ENCODE measurements at regions not wholly inside any gene's neighbourhood (a gene's known extent, or its start where the extent isn't known, plus 50 kb on each side); places are given as distances from the start of the nearest gene placed in this dataset.

DNA sequence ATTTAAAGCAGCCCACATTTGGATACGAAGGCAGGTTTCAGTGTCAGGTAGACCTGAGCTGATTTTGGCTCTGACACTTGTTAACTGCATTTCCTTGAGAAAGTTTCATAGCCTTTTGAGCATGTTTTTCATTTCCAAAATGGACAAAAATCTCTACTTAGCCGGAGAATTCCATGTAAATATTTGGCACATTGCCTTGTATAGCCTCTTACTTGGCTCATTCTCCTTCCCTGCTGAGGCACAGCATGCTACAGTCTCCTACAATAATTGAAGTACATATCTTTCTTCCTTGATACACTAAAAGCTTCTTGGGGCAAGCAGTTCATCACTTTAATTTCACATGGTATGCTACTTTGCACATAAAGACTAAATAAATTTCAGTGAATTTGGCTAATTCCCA, 772.2 kb upstream of the CHAC2 start:
- no peaks in the 10 kb centered on the region for H3K36me3 Mint-ChIP-seq (ENCODE audit: insufficient read depth, unreplicated experiment)
- H3K27me3 Mint-ChIP-seq (ENCODE audit: insufficient read depth, unreplicated experiment): no peaks in the 10 kb centered on the region
- ChIA-PET POLR2A (interaction anchor here (0.5 to 0.8 kb wide), 2 partner anchors 19 to 1575 kb away, joined by 3 read pairs; no protein-coding TSS in a partner anchor), CTCF (interaction anchor here (0.6 kb wide), 1 partner anchor 66 kb away, joined by 3 read pairs; no protein-coding TSS in a partner anchor)
- peaks cover 16% of the 10 kb centered on the region for H3K9me3 Mint-ChIP-seq (ENCODE audit: unreplicated experiment)
- BruUV-seq (replicated peaks): no TSS peak
- no peak for DNase-seq (ENCODE audit: unreplicated experiment)
- no peak overlapping the region for H3K4me3 Mint-ChIP-seq (ENCODE audit: unreplicated experiment)
- intact Hi-C loops (cut with micrococcal nuclease): no loop called here
- no peak overlapping the region for H3K27ac Mint-ChIP-seq (ENCODE audit: low read depth, unreplicated experiment)
- TF ChIP-seq, protein P1, sequence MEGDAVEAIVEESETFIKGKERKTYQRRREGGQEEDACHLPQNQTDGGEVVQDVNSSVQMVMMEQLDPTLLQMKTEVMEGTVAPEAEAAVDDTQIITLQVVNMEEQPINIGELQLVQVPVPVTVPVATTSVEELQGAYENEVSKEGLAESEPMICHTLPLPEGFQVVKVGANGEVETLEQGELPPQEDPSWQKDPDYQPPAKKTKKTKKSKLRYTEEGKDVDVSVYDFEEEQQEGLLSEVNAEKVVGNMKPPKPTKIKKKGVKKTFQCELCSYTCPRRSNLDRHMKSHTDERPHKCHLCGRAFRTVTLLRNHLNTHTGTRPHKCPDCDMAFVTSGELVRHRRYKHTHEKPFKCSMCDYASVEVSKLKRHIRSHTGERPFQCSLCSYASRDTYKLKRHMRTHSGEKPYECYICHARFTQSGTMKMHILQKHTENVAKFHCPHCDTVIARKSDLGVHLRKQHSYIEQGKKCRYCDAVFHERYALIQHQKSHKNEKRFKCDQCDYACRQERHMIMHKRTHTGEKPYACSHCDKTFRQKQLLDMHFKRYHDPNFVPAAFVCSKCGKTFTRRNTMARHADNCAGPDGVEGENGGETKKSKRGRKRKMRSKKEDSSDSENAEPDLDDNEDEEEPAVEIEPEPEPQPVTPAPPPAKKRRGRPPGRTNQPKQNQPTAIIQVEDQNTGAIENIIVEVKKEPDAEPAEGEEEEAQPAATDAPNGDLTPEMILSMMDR (IDR thresholded peaks at IDR 0.05; ENCODE audit: unreplicated experiment): no peak
- H3K4me1 Mint-ChIP-seq (ENCODE audit: insufficient read depth, unreplicated experiment): peaks cover 6% of the 10 kb centered on the region

DNA sequence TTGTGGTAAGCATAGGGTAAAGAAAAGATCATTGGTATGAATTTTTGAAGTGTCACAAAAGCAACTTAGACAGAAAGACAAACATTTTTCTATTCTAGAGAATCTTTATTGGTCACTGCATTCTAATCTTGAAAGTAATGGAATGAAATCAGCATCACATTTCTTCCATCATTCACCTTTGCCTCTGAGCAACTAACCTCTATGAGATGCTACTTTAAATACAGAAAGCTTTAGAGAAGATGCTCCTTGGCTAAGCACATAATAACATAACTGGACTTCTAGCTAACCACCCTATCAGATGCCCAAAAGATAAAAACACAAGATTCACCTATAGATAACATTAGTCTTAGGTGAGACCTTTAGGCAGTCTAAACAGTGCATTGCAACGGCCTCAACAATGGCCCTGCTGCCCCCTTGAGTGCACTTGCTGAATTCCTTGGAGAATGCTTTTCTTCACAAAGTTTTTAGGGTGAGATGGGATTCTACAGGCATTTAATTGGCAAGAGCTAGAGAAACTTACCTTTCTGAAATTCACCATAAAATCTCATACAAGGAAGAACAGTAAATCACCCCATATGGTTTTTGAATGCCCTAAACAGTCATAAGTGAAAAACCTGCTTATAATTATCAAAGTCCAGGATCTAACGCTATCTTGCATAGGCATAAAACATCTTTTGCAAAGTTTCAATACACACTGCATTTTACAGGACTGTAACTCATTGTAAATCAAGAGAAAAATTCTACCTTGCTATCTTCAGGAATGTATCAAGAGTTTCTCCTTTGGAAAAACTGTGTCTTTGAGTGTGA, 791.3 kb upstream of the CHAC2 start:
- Mint-ChIP-seq H3K9me3 (ENCODE audit: unreplicated experiment) (no peaks in the 10 kb centered on the region), H3K36me3 (ENCODE audit: insufficient read depth, unreplicated experiment) (no peaks in the 10 kb centered on the region), H3K27me3 (ENCODE audit: insufficient read depth, unreplicated experiment) (no peaks in the 10 kb centered on the region), H3K4me1 (ENCODE audit: insufficient read depth, unreplicated experiment) (no peaks in the 10 kb centered on the region), H3K27ac (ENCODE audit: low read depth, unreplicated experiment) (no peak overlapping the region), H3K4me3 (ENCODE audit: unreplicated experiment) (no peak overlapping the region)
- TF ChIP-seq, protein P1 (IDR thresholded peaks at IDR 0.05; ENCODE audit: unreplicated experiment): peak; percentile 70
- intact Hi-C loops (cut with micrococcal nuclease): loop anchor here (1.0 kb wide), 3 partner anchors 166 to 560 kb away; no protein-coding TSS in a partner anchor
- ChIA-PET CTCF (interaction anchor here (0.6 to 3.1 kb wide), 15 partner anchors 11 to 695 kb away, joined by 3 to 13 read pairs (median 4); no protein-coding TSS in a partner anchor), POLR2A (interaction anchor here (0.6 to 0.8 kb wide), 2 partner anchors 19 to 1543 kb away, joined by 3 read pairs; no protein-coding TSS in a partner anchor)
- peak; percentile 63 for DNase-seq (ENCODE audit: unreplicated experiment)
- BruUV-seq (replicated peaks): no TSS peak

DNA sequence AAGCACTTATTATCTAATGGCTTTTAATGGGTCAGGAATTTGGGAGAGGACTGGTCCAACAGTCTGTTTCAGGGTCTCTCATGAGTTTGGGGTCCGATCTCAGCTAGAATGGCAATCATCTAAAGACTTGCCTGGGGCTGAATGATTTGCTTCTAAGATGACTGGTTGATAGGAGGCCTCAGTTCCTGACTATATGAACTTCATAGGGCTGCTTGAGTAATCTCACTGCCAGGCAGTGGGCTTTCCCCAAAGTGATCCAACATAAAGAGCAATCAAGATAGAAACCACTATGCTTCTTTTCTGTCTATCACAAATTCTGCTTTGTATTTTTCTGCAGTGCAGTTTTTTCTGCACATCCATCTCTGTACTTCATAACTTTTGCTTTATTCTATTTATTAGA, 793.5 kb upstream of the CHAC2 start:
- intact Hi-C loops (cut with micrococcal nuclease): no loop called here
- no peaks in the 10 kb centered on the region for H3K36me3 Mint-ChIP-seq (ENCODE audit: insufficient read depth, unreplicated experiment)
- no peak overlapping the region for H3K4me3 Mint-ChIP-seq (ENCODE audit: unreplicated experiment)
- H3K9me3 Mint-ChIP-seq (ENCODE audit: unreplicated experiment): no peaks in the 10 kb centered on the region
- no peak for DNase-seq (ENCODE audit: unreplicated experiment)
- H3K4me1 Mint-ChIP-seq (ENCODE audit: insufficient read depth, unreplicated experiment): no peaks in the 10 kb centered on the region
- TF ChIP-seq, protein P1 (IDR thresholded peaks at IDR 0.05; ENCODE audit: unreplicated experiment): no peak
- ChIA-PET CTCF (interaction anchor here (0.6 to 3.1 kb wide), 2 partner anchors 11 to 383 kb away, joined by 3 to 13 read pairs; no protein-coding TSS in a partner anchor), POLR2A (no interaction called here)
- BruUV-seq (replicated peaks): no TSS peak
- no peaks in the 10 kb centered on the region for H3K27me3 Mint-ChIP-seq (ENCODE audit: insufficient read depth, unreplicated experiment)
- no peak overlapping the region for H3K27ac Mint-ChIP-seq (ENCODE audit: low read depth, unreplicated experiment)

DNA sequence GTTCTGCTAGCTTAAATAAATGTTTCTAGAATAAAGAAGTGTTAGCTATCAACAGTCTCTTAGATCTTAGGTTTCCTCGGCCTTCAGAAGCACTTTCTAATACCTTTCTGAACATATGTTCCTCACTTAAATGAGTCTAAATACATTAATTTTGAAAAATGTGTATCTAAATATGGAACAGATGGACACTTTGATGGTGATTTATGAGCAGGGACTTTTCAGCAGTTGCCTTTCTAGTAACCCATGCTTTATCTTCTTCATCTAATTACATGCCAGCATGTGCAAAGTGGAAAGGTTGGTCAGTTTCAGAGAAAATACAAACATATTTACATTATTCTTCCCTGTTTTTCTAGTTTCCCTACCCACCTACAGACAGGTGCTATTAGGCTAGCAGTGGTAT, 797.0 kb upstream of the CHAC2 start:
- H3K27ac Mint-ChIP-seq (ENCODE audit: low read depth, unreplicated experiment): no peak overlapping the region
- TF ChIP-seq, protein P1 (IDR thresholded peaks at IDR 0.05; ENCODE audit: unreplicated experiment): no peak
- H3K9me3 Mint-ChIP-seq (ENCODE audit: unreplicated experiment): no peaks in the 10 kb centered on the region
- intact Hi-C loops (cut with micrococcal nuclease): no loop called here
- POLR2A ChIA-PET: interaction anchor here (0.6 kb wide), 1 partner anchor 26 kb away, joined by 3 read pairs; no protein-coding TSS in a partner anchor
- no peak for DNase-seq (ENCODE audit: unreplicated experiment)
- no TSS peak for BruUV-seq (replicated peaks)
- H3K27me3 Mint-ChIP-seq (ENCODE audit: insufficient read depth, unreplicated experiment): no peaks in the 10 kb centered on the region
- no peaks in the 10 kb centered on the region for H3K36me3 Mint-ChIP-seq (ENCODE audit: insufficient read depth, unreplicated experiment)
- H3K4me1 Mint-ChIP-seq (ENCODE audit: insufficient read depth, unreplicated experiment): no peaks in the 10 kb centered on the region
- no peak overlapping the region for H3K4me3 Mint-ChIP-seq (ENCODE audit: unreplicated experiment)
- CTCF ChIA-PET: interaction anchor here (0.6 to 1.0 kb wide), 2 partner anchors 231 to 297 kb away, joined by 3 to 5 read pairs; no protein-coding TSS in a partner anchor
